Prostate gland (tissue), 2 donors: ENCODE measurements at regions not wholly inside any gene's neighbourhood (a gene's known extent, or its start where the extent isn't known, plus 50 kb on each side); places are given as distances from the start of the nearest gene placed in this dataset.

Experiments used
- DNase-seq: peaks from one replicate; pipeline ENCODE4 v3.0.0-alpha.2; 2019; ENCODE audit warnings: low spot score
- H3K27ac ChIP-seq, 2 donors: fragments of 200-600 bp; sonication (generic); 2 replicates each; pipeline ENCODE4 v1.5.1; 2017 to 2019
- H3K27me3 ChIP-seq: fragments of 200-600 bp; sonication (generic); replicated peaks from 2 replicates; pipeline ENCODE4 v1.5.1; 2019; ENCODE audit not compliant: insufficient read depth
- H3K36me3 ChIP-seq, 2 donors: fragments of 200-600 bp; sonication (generic); 1 replicate in 1 of 2; 2 replicates in 1 of 2; pipeline versions ENCODE4 v1.5.1 to v1.8.1; 2017 to 2019
- H3K4me1 ChIP-seq: fragments of 200-600 bp; sonication (generic); replicated peaks from 2 replicates; pipeline ENCODE4 v1.5.1; 2019
- H3K4me3 ChIP-seq, 2 donors: fragments of 200-600 bp; sonication (generic); 2 replicates each; pipeline ENCODE4 v1.5.1; 2017 to 2019
- H3K9me3 ChIP-seq: fragments of 200-600 bp; sonication (generic); 2 replicates; pipeline ENCODE4 v1.5.1; 2017
- CTCF ChIP-seq, 4 experiments: fragments of 200-600 bp in 2 of 4; fragments of 450-650 bp in 2 of 4; sonication (generic) in 2 of 4; IDR thresholded peaks; 1 replicate in 3 of 4; 2 replicates in 1 of 4; pipeline ENCODE4 v1.5.1; 2016 to 2019; ENCODE audit warnings: antibody characterized with exemption in 4 of 4, mild to moderate bottlenecking in 2 of 4, moderate library complexity in 2 of 4
- POLR2A ChIP-seq: fragments of 450-650 bp; IDR thresholded peaks from one replicate; pipeline ENCODE4 v1.6.1; 2016; ENCODE audit warnings: antibody characterized with exemption, mild to moderate bottlenecking
- POLR2AphosphoS5 ChIP-seq: sonication (generic); formaldehyde crosslinking; IDR thresholded peaks from one replicate; pipeline ENCODE4 v1.6.1; 2017; ENCODE audit warnings: antibody characterized with exemption
- WGBS: methylation state at CpG from one replicate; pipeline ENCODE4 v1.1.5; 2018; 5-methylcytosine and 5-hydroxymethylcytosine counted together
- intact Hi-C: fragments of 100-400 bp; cut with DNase I; formaldehyde crosslinking; loops from one replicate; pipeline ENCODE4 v1.14.2; 2022

GRCh38 chr1:118326960-118327629 lies 142.1 kb upstream of the SPAG17 start:
- H3K4me3 ChIP-seq = no peak overlapping the region
- no peaks in the 10 kb centered on the region for H3K9me3 ChIP-seq
- TF ChIP-seq POLR2AphosphoS5 = no peak
- no peak for TF ChIP-seq POLR2A
- TF ChIP-seq CTCF (IDR thresholded peaks at IDR 0.05) = no peak
- intact Hi-C loops = no loop called here
- 50% methylated on average over 6 of the region's 6 CpGs for WGBS
- H3K27ac ChIP-seq = no peak overlapping the region
- no peaks in the 10 kb centered on the region for H3K27me3 ChIP-seq
- no peaks in the 10 kb centered on the region for H3K4me1 ChIP-seq
- H3K36me3 ChIP-seq = no peaks in the 10 kb centered on the region
- no peak for DNase-seq

DNA sequence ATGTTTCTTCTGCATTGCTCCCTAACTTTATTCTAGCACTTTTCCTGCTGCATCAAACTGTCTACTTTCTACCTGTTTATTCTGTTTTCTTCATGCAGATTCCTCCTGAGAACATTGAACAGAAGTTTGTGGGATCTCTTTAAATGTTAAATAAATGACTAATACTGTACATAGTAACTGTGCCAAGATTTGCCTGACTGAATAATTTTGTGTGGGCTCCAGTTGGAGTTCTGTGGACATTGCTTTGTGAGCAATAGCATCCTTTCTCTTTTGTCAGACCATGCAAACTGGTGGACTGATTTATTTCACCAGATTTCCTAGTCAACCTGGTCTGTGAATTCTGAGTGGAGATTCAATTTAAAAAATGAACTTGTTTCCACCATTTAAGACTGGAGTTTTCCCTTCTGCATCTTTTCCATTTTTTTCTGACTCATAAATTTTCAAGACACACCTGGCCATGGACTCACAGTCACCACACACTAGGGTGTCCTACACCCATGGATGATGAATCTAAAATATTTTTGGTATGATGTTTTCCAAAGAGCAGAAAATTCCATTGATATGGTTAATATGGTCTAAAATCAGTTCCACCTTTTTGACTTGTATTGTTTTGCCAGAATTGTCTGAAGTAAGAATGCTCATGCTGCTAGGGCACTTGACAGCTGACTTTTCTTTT lies 140.7 kb upstream of the SPAG17 start:
- no peaks in the 10 kb centered on the region for H3K4me1 ChIP-seq
- TF ChIP-seq POLR2A = no peak
- TF ChIP-seq POLR2AphosphoS5 = no peak
- no peak for TF ChIP-seq CTCF (IDR thresholded peaks at IDR 0.05)
- intact Hi-C loops = no loop called here

GRCh38 chr1:118323246-118323645 lies 138.2 kb upstream of the SPAG17 start:
- Histone ChIP-seq H3K4me3 (no peak overlapping the region), H3K27ac (no peak overlapping the region), H3K36me3 (no peaks in the 10 kb centered on the region), H3K4me1 (no peaks in the 10 kb centered on the region), H3K9me3 (no peaks in the 10 kb centered on the region), H3K27me3 (no peaks in the 10 kb centered on the region)
- intact Hi-C loops = no loop called here
- 0% methylated on average over 1 of the region's 1 CpG for WGBS
- TF ChIP-seq POLR2A = no peak
- DNase-seq = no peak

More for the DNA sequence above, 140.7 kb upstream of the SPAG17 start:
- no peak overlapping the region for H3K4me3 ChIP-seq
- no peaks in the 10 kb centered on the region for H3K27me3 ChIP-seq
- no peak overlapping the region for H3K27ac ChIP-seq
- DNase-seq = no peak
- H3K36me3 ChIP-seq = no peaks in the 10 kb centered on the region
- H3K9me3 ChIP-seq = no peaks in the 10 kb centered on the region

GRCh38 chr1:118322331-118322730 lies 137.3 kb upstream of the SPAG17 start:
- no peaks in the 10 kb centered on the region for H3K36me3 ChIP-seq
- no peak overlapping the region for H3K27ac ChIP-seq
- no peak for DNase-seq
- H3K9me3 ChIP-seq = no peaks in the 10 kb centered on the region
- H3K27me3 ChIP-seq = no peaks in the 10 kb centered on the region
- intact Hi-C loops = no loop called here
- 42% methylated on average over 3 of the region's 3 CpGs for WGBS
- TF ChIP-seq POLR2AphosphoS5 (no peak), CTCF (IDR thresholded peaks at IDR 0.05) (no peak), POLR2A (no peak)
- no peak overlapping the region for H3K4me3 ChIP-seq
- no peaks in the 10 kb centered on the region for H3K4me1 ChIP-seq

DNA sequence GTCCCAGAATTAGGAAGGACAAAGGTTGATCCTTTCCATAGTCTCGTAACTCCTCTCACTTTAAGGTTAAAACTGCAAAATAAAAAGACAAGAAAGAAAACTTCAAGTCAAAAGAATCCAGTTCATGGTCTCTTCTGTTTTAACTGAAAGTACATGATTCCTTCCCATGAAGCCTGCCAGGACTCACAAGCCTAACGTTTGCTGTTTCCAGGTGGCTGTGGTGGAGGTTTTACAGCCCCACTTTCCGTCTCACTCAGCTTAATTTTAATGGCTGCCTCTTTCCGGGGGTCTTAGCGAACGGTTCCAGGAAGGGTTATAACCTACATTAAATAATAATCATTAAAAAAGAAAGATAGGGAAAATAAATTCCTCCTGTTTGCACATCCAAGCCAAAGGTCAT lies 136.8 kb upstream of the SPAG17 start:
- TF ChIP-seq CTCF (IDR thresholded peaks at IDR 0.05) = no peak
- no peak for TF ChIP-seq POLR2AphosphoS5
- TF ChIP-seq POLR2A = no peak
- DNase-seq = no peak
- WGBS = 19% methylated on average over 6 of the region's 6 CpGs
- H3K4me3 ChIP-seq = no peak overlapping the region
- intact Hi-C loops = no loop called here
- H3K9me3 ChIP-seq = no peaks in the 10 kb centered on the region
- no peaks in the 10 kb centered on the region for H3K4me1 ChIP-seq
- H3K36me3 ChIP-seq = no peaks in the 10 kb centered on the region
- no peaks in the 10 kb centered on the region for H3K27me3 ChIP-seq
- no peak overlapping the region for H3K27ac ChIP-seq
